ENCODE measurements at regions not wholly inside any gene's neighbourhood (a gene's known extent, or its start where the extent isn't known, plus 50 kb on each side); places are given as distances from the start of the nearest gene placed in this dataset.

GRCh38 chr19:22530042-22530441 lies 104.1 kb upstream of the ZNF492 start:
- TF ChIP-seq POLR2A (IDR thresholded peaks at IDR 0.05; ENCODE audit: low read length) (no peak), GATA1 (IDR thresholded peaks at IDR 0.05; ENCODE audit: low read depth, low read length) (no peak)
